ENCODE measurements at regions not wholly inside any gene's neighbourhood (a gene's known extent, or its start where the extent isn't known, plus 50 kb on each side); places are given as distances from the start of the nearest gene placed in this dataset.

GRCh38 chr3:164453714-164454113 is 624.6 kb downstream of the SI start:
- Mint-ChIP-seq H3K9me3 (peaks cover 0 to 8% of the 10 kb centered on the region in 2 experiments; a peak in 3 of 5 replicates), H3K36me3 (ENCODE audit: insufficient read depth in 1 of 3, low read depth in 3 of 3) (no peaks in the 10 kb centered on the region; a peak in 2 of 7 replicates), H3K4me1 (peaks cover 8% of the 10 kb centered on the region in 2 experiments), H3K4me3 (no peak overlapping the region), H3K27me3 (ENCODE audit: low read depth) (no peaks in the 10 kb centered on the region), H3K27ac (no peak overlapping the region)
- H2BK15ac ChIP-seq (ENCODE audit: low read depth, low read length), result no peak overlapping the region
- no peaks in the 10 kb centered on the region for H3K79me2 ChIP-seq (ENCODE audit: insufficient read depth, low read length)
- H3K9me3 ChIP-seq (ENCODE audit: control insufficient read depth, low read depth, low read length), result no peaks in the 10 kb centered on the region
- no peak overlapping the region for H3K4ac ChIP-seq (ENCODE audit: low read depth, low read length)
- WGBS (ENCODE audit: extremely low coverage, insufficient read length, low lambda C conversion rate), result no CpG with 5 or more reads among the region's 1 CpG
- no peak overlapping the region for H2BK5ac ChIP-seq (ENCODE audit: insufficient read length, low read length)
- H4K8ac ChIP-seq (replicated peaks; ENCODE audit: insufficient read length, low read depth, low read length), result no peak overlapping the region
- H3K23me2 ChIP-seq (ENCODE audit: insufficient read length, low read depth, low read length, poor library complexity, severe bottlenecking), result no peaks in the 10 kb centered on the region
- no peaks in the 10 kb centered on the region for H3K4me1 ChIP-seq (ENCODE audit: insufficient read depth, low read length)
- no peak overlapping the region for H2BK12ac ChIP-seq (ENCODE audit: insufficient read length, low read depth, low read length)
- H4K5ac ChIP-seq (ENCODE audit: insufficient read length, low read depth, low read length), result no peak overlapping the region
- no peak overlapping the region for H3K27ac ChIP-seq (ENCODE audit: insufficient read length, low read depth, low read length)
- H3K23ac ChIP-seq (ENCODE audit: insufficient read length, low read depth, low read length), result no peak overlapping the region
- H2BK120ac ChIP-seq (ENCODE audit: low read depth, low read length, poor library complexity, severe bottlenecking), result no peak overlapping the region
- DNase-seq, result no peak
- no peak overlapping the region for H4K91ac ChIP-seq (ENCODE audit: insufficient read length, low read depth, low read length)
- no peak overlapping the region for H2AK5ac ChIP-seq (ENCODE audit: insufficient read length, low read length)
- no peak overlapping the region for H2AFZ ChIP-seq (ENCODE audit: low read length)
- TF ChIP-seq CTCF (conservative IDR thresholded peaks at IDR 0.05), result no peak
- H2BK20ac ChIP-seq (ENCODE audit: low read depth, low read length, poor library complexity, severe bottlenecking), result no peak overlapping the region
- H3K18ac ChIP-seq (ENCODE audit: insufficient read length, low read depth, low read length), result no peak overlapping the region
- no peaks in the 10 kb centered on the region for H4K20me1 ChIP-seq (ENCODE audit: control insufficient read depth, insufficient read depth, insufficient read length)
- H3K14ac ChIP-seq (ENCODE audit: insufficient read depth, low read length), result no peak overlapping the region
- no peak overlapping the region for H3K9ac ChIP-seq (ENCODE audit: extremely low read depth, insufficient read length, low read length)
- H3K79me1 ChIP-seq (ENCODE audit: insufficient read depth, low read depth, low read length, poor library complexity, severe bottlenecking), result no peaks in the 10 kb centered on the region
- H3T11ph ChIP-seq (ENCODE audit: low read length), result no peak overlapping the region
- H3K4me2 ChIP-seq (ENCODE audit: insufficient read depth, insufficient read length, low read length), result no peak overlapping the region
- H3K56ac ChIP-seq (ENCODE audit: insufficient read length, low read depth, low read length), result no peak overlapping the region
- H3K27me3 ChIP-seq (ENCODE audit: insufficient read depth, low read length), result no peaks in the 10 kb centered on the region
